Peyer's patch (tissue), 4 donors: ENCODE measurements at regions not wholly inside any gene's neighbourhood (a gene's known extent, or its start where the extent isn't known, plus 50 kb on each side); places are given as distances from the start of the nearest gene placed in this dataset.

Experiments
- CTCF ChIP-seq, 6 experiments: fragments of 450-650 bp in 4 of 6; fragments of 200-600 bp in 2 of 6; sonication (generic) in 1 of 6; IDR thresholded peaks; one replicate each; pipeline ENCODE4 v1.5.1; 2017 to 2019; ENCODE audit warnings: antibody characterized with exemption in 6 of 6, mild to moderate bottlenecking in 3 of 6, moderate library complexity in 1 of 6
- POLR2A ChIP-seq, 2 donors: fragments of 450-650 bp; IDR thresholded peaks; one replicate each; pipeline ENCODE4 v1.5.1; 2017; ENCODE audit warnings: antibody characterized with exemption in 2 of 2, mild to moderate bottlenecking in 2 of 2, moderate library complexity in 2 of 2

GRCh38 chr5:166710271-166710670 is 1581.2 kb upstream of the WWC1 start:
- no peak for TF ChIP-seq CTCF (IDR thresholded peaks at IDR 0.05)
- no peak for TF ChIP-seq POLR2A (IDR thresholded peaks at IDR 0.05)
